ENCODE measurements at regions not wholly inside any gene's neighbourhood (a gene's known extent, or its start where the extent isn't known, plus 50 kb on each side); places are given as distances from the start of the nearest gene placed in this dataset.

- DNase-seq (ENCODE audit: low spot score), result no peak
Observed at GRCh38 chr17:71974051-71974450, 146.8 kb upstream of the SOX9 start.

- DNase-seq (ENCODE audit: low spot score), result no peak
Observed at GRCh38 chr17:71975331-71975801, 145.5 kb upstream of the SOX9 start.

DNA sequence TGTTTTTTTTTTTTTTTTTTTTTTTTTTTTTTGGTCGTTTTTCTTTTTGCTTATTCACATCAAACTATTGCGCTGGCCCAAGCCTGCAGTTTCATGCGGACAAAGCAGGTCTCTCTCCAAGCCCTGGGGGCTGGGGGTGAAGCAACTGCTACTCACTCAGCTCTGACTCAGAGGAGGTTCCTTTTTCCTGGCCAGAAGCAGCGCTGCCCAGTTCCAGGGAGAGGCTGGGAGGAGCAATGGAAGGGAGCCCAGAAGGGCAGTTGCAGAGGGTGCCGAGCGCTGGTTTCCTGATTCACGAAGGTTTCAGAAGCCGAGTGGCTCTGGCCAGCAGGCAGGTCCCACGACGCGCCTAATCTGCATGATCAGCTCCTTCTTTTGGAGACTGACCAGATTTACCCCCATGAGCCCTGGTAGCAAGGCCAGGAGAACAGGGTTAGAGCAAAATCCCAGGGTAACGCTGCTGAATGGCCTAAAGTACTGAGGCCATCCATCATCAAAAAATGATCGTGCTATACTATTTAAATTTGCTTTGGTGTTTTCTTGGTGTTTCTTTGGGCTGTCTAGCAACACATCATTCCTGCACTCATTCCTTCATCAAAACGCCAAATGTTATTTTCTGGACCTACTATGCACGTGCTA is 144.7 kb upstream of the SOX9 start:
- no peak for DNase-seq (ENCODE audit: low spot score)

- DNase-seq (ENCODE audit: low spot score), result no peak
Observed at GRCh38 chr17:71978435-71978834, 142.4 kb upstream of the SOX9 start.

DNA sequence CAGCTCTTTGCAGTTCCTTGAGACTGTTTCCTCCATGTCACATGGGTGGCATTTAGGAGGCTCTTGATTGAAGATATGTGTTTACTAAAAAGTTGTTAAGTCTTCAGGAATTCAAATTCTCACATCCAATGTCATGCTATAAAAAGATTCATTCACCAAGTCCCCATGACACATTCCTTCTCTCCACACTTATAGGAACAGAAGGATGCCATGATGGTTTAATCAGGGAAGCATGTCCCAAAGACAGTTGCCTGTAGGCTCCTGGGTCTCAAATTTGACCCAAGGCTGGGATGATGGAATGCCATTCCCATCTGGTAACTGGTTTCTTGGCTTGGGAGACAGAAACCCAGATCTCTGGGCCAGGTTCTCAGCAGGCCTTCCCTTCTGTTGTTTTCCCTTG is 140.6 kb upstream of the SOX9 start:
- no peak for DNase-seq (ENCODE audit: low spot score)

GRCh38 chr17:71983828-71984227 is 137.0 kb upstream of the SOX9 start:
- DNase-seq (ENCODE audit: low spot score), result no peak

DNA sequence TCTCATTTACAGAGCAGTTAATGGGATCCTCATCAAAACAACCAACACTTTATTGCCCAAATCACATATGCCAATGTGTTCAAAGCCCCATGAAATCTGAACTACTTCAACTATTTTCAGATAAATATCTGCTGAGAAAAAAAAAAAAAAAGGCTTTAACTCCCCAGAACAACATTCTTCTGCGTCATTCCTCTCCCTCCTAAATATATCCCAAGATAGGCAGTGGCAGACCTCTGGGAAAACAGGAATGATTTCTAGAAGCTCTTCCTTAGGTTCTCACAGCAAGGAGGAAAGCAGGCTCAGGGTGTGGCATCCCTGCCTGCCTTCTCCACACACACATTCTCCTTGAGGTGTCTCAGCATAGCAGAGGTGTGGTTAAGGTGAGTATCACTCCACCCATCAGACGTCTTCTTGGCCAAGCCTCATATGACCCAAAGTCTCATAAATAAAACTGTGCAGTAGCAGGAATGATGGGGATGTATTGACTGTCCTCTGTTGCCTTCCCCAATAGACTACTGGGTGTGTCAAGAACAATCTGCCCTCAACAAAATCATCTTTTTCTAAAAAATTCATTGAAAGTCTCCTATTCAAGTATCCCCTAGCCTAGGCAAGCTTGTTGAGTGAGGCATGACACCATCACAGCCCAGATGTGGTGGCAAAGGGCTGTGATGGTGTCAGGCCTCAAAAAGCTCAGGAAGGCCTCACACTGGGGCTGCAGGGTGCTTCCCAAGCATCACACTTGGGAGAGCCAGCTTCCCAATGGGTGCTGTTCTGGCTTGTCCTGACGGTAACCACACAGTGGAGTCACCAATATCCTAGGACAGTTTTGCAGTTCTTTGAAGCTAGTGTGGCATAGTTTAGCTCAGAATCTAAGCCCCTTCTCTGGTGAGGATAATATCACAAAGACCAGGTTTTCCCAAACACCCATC is 135.4 kb upstream of the SOX9 start:
- no peak for DNase-seq (ENCODE audit: low spot score)

DNA sequence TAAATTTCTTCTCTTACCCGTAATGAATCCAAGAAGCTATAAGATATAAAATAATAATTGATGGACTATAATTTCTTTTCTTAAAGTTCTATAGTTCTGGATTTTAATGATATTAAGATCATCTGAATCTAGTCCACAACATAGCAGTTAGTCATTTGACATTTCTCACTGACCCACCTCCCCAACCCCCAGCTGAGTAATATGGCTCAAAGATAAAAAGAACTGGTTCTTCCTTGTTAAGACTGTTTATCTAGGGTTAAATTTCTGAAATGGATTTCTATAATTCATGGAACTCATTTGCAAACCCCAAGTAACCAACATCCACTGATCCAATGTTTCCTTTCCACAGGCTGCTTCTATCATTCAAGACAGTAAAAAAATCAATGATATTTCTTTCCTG is 133.9 kb upstream of the SOX9 start:
- no peak for DNase-seq (ENCODE audit: low spot score)

DNA sequence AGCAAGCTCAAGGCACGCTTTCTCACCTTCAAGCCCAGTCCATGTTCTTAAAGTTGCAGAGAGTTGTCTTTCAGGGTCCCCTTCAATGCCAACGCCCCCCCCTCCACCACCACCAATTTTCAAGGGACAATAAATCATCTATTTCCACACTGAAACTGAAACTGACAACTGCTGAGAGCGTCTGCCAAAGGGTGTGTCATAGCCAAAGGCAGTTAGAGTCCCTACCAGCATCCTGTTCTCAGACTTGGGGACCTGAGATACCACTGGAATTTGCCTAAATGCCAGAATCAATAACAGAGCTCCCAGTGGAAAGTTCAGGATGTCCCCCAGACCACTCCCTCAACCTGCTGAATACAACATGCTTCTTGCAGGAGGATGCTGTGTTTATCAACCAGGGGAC is 133.2 kb upstream of the SOX9 start:
- no peak for DNase-seq (ENCODE audit: low spot score)

- DNase-seq (ENCODE audit: low spot score), result no peak
Observed at GRCh38 chr17:71989117-71989516, 131.7 kb upstream of the SOX9 start.

DNA sequence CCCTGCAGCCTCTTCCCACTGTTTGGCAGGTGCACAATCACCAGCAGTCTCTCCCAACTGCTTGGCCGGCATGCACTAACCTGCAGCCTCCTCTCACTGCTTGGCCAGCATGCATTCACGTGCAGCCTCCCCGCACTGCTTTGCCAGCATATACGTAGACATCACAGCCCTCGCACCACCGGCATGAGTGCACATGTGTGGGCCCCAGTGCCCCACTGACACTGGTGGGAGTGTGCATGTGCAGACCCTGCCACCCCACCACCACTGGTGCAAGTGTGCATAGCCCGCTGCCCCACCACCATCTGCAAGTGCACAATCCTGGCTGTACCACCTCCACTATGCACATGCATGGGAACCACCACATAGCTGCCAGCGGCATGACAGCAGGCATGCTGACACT is 127.5 kb upstream of the SOX9 start:
- DNase-seq (ENCODE audit: low spot score), result no peak

DNA sequence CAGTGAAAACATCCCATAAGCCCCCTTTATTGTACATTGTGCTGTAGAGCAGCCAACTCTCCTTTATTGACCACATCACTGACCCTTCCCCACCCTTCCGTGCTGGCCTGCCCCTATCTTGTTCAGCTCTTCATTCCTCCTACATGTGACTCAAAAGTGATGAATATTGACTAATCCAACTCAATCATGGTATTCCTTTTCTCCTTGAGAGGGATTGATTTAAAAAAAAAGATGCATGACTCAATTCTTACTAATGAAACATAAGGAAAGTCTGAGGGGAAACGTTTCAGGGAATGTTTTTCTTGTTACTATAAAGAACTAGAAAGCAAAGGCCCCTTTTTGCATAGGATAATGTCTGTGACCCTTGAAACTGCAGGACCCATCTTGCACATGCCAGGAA is 125.2 kb upstream of the SOX9 start:
- no peak for DNase-seq (ENCODE audit: low spot score)

- DNase-seq (ENCODE audit: low spot score), result no peak
Observed at GRCh38 chr17:72004011-72004427, 116.8 kb upstream of the SOX9 start.

- DNase-seq (ENCODE audit: low spot score), result no peak
Observed at GRCh38 chr17:72004611-72005331, 116.0 kb upstream of the SOX9 start.

DNA sequence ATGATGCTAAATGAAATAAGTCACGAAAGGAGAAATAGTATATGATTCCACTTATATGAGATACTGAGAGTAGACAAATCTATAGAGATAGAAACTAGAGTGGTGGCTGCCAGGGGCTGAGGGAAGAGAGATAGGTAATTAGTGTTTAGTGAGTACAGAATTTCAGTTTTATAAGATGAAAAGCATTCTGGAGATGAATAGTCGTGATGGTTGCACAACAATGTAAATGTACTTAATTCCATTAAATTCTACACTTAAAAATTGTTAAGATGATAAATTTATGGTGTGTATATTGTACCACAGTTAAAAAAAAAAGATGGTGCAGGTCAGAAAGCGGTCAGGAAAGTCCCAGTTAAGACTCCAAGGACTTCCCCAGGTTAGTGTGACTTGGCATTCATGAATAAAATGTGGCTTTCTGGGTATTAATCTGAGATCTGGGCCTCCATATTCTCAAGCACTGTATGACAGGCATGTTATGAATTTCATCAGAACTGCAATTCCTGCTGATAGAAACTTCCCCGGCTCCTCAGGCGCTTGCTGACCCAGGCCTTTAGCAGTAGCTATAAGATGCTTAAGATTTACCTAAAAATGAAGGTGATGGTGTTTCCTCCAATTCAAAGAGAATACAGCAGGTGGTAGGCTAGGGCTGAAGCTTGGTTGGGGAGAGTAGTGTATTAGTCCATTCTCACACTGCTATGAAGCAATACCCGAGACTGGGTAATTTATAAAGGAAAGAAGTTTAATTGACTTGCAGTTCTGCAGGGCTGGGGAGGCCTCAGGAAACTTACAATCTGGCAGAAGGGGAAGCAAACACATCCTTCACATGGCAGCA is 115.3 kb upstream of the SOX9 start:
- DNase-seq (ENCODE audit: low spot score), result no peak

GRCh38 chr17:72008236-72008876 is 112.5 kb upstream of the SOX9 start:
- no peak for DNase-seq (ENCODE audit: low spot score)

GRCh38 chr17:72011561-72011960 is 109.3 kb upstream of the SOX9 start:
- DNase-seq (ENCODE audit: low spot score), result no peak

GRCh38 chr17:72021417-72022041 is 99.3 kb upstream of the SOX9 start:
- DNase-seq (ENCODE audit: low spot score), result peak; percentile 16

- DNase-seq (ENCODE audit: low spot score), result no peak
Observed at GRCh38 chr17:72022328-72023275, 98.2 kb upstream of the SOX9 start.

DNA sequence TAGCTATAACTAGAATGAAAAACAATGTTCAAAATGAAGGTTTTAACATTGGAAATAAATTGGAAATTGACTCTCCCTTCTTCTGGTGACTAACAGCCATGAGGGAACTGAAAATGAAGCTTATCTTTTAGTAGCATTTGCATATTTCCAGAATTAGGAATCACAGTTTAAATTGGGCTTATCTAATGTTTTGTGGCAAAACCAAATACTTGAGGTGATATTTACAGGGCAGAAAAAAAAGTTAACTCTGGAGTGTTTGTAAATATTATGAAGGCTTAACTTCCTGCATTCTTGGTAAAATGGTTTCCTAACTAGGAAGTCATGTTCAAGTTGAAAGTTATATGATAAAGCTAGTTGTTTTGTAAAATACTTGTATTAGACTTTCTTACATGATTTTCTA is 96.4 kb upstream of the SOX9 start:
- no peak for DNase-seq (ENCODE audit: low spot score)

Data from germinal center (tissue), 1 donor.